ENCODE measurements at regions not wholly inside any gene's neighbourhood (a gene's known extent, or its start where the extent isn't known, plus 50 kb on each side); places are given as distances from the start of the nearest gene placed in this dataset.

DNA sequence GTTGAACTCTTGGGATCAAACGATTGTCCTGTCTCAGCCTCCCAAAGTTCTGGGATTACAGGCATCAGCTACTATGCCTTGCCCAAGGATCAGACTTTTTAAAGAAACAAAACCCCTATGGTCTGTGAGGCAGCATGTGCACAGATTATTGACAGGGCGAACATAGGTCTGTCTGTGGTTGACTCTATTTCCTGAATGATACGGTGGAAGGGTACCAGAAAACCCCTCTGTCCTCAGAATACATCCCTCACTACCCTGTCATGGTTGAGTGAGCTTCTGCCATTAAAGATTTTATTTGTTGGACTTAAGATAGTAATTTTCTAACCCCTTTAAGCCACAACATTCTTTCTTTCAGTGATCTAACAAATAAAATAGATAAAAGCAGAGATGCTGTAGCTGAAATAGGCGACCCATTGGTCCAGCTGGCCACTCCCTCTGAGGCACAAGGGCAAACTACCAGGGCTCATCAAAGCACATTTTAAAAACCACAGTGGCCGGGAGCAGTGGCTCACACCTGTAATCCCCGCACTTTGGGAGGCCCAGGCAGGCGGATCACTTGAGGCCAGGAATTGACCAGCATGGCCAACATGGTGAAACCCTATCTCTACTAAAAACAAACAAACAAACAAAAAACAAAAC is 84.9 kb upstream of the ANKRD55 start:
- TF ChIP-seq GATA2 (IDR thresholded peaks at IDR 0.05; ENCODE audit: low read depth, low read length) (no peak), GATA3 (IDR thresholded peaks at IDR 0.05; ENCODE audit: low read depth, low read length) (no peak)

All from SH-SY5Y (cell line).